Right forelimb (tissue), 1 donor: ENCODE measurements at regions not wholly inside any gene's neighbourhood (a gene's known extent, or its start where the extent isn't known, plus 50 kb on each side); places are given as distances from the start of the nearest gene placed in this dataset.

Source experiments
- DNase-seq: peaks from one replicate; pipeline ENCODE4 v3.0.0-alpha.2; 2018

GRCh38 chr13:69418319-69418718 is 689.3 kb upstream of the ATXN8OS start:
- no peak for DNase-seq

GRCh38 chr13:69410761-69411160 is 696.9 kb upstream of the ATXN8OS start:
- DNase-seq, result no peak

- DNase-seq, result no peak
These were observed 715.9 kb upstream of the ATXN8OS start for GRCh38 chr13:69391756-69392155.

- no peak for DNase-seq
These were observed 717.7 kb upstream of the ATXN8OS start for GRCh38 chr13:69389899-69390298.

DNA sequence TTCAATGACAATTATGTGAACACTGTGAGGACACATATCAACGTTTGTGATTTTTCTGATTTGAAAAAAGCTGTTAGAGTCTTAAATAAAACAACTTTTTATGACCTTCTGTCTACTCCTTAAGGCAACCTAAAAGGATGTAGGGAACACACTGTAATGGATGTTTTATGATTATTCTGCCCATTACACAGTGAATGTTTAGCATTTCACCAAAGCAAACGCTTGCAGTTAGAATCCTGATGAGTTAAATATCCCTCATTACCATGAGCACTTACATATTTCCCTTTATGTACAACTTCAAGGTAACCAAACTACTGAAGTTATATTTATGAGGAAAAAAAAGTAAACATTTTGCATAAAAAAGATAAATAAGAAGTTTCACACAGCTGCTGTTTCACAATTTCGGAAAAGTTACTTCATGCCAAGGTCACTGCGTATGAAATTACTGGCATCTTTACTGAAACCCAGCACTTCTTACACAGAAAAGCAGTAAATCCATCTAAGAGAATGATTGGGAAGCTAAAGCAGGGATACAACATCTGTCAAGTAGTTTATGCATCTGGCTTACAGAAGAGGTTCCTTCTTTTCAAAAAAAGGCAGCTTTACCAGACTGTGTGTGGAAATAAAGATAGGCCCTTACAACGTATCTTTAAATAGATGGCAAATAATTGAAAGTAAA is 733.7 kb upstream of the ATXN8OS start:
- DNase-seq, result no peak

DNA sequence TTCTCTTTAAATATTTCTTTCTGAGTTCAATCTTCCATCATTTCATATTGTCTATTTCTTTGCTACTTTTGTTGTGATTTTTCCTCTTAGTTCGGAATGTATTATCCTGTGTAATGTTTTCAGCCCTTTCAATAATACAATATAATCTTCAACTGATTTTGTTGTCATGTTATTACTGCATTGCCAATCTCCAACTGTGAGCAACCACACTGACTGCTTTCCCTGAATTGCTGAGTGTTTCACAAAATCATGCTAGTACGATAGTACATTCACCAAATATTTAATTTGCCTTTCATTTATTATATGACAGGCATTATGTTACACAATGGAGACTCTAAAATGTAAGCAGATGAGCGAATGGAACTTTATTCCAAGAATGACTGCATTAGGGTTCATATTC is 744.3 kb upstream of the ATXN8OS start:
- DNase-seq, result no peak

GRCh38 chr13:69331245-69331644 is 776.4 kb upstream of the ATXN8OS start:
- no peak for DNase-seq

- DNase-seq, result no peak
These were observed 783.3 kb upstream of the ATXN8OS start for GRCh38 chr13:69324090-69324886.

GRCh38 chr13:69319656-69320055 is 788.0 kb upstream of the ATXN8OS start:
- DNase-seq, result no peak

- DNase-seq, result no peak
These were observed 792.6 kb upstream of the ATXN8OS start for GRCh38 chr13:69315039-69315438.

GRCh38 chr13:69306766-69307165 is 800.9 kb upstream of the ATXN8OS start:
- DNase-seq, result no peak

- no peak for DNase-seq
These were observed 807.5 kb upstream of the ATXN8OS start for GRCh38 chr13:69300131-69300530.

GRCh38 chr13:69296130-69296529 is 811.5 kb upstream of the ATXN8OS start:
- DNase-seq, result no peak

- no peak for DNase-seq
These were observed 814.7 kb upstream of the ATXN8OS start for GRCh38 chr13:69292789-69293425.

DNA sequence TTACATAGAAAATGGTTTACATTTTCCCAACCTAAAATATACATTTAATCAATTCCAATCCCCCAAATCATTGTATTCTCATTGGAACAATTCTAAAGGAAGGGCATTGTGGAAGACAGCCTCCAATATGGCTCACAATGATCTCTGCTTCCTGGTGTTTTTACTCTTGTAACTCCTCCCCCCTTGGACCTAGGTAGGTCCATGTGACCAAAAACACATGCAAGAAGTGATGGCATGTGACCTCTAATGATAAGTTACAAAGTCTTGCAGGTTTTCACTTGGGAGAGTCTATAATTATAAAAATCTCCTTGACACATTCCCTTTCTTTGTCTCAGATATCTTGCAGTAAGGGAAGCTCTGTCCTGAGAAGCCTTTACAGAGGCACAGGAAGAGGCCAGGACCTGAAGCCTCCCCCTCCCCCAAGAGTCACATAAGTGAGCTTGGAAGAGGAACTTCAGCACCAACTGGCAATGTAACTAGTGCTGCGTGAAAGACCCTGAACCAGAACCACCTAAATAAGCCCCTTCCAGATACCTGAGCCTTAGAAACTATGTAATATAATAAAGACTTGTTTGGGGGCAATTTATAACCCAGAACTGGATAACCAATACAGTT is 816.2 kb upstream of the ATXN8OS start:
- DNase-seq, result no peak

DNA sequence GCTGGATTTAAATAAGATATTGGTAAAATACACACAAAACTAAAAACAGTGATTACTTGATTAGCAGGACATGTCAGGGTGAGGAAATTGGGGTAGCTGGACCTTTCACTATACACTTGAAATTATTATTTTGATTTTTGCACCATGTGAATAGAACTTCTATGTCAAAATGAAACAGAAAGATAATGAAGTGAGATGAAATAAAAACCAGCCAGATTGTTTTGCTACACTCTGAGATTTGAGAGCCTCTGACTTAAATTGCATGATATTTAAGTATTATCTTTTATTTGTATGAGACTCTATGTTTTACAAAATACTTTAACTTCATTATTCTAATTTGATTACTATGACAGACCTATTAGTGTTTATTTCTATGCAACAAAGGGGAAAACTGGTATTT is 819.6 kb upstream of the ATXN8OS start:
- DNase-seq, result no peak

DNA sequence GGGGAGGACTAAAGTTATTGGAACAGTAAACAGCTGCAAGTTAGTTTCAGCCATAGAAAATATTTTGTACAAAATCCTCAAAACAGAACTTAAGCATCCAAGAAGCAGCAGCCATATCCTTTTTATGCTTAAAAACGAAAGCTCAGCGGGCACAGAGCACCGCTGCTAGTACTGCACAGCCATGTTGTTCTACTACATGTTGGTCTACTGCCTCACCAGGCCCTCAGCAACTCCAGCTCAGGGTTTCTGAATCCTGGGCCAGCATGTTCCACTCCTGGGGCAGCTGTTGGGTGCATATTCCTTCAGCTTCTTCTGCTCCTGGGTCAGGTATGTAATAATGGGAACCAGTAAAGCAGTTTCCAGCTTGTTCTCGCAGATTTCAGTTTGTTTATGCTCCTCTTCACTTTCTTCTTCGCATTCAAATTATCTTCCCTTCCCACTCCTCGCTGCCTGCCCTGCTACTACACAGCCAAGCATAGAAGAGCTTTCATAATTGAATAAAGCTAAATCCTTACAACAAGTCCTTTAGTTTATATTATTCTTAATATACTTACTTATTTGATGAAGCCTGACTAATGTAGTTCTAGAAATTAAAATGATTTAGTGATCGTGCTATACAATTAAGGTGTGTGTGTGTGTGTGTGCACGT is 820.5 kb upstream of the ATXN8OS start:
- DNase-seq, result no peak

DNA sequence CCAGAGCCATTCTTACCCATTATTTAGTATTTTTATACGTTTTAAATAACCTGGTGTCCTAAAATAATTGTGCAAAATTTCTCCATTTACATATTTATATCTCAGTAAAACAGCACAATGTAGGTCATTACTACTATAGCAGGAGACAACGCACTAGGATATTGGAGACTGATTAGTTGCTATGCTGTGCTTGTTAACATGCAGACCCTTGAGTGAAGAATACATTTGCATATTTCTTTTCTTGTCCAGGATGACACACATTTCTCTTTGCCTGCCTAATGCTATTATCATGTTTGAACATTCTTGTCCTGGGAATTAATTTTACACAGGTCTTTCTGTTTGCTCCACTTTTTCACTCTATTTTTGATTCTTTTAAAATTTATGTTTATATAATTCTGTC is 823.8 kb upstream of the ATXN8OS start:
- DNase-seq, result no peak

GRCh38 chr13:69283301-69283700 is 824.3 kb upstream of the ATXN8OS start:
- no peak for DNase-seq

- no peak for DNase-seq
These were observed 827.2 kb upstream of the ATXN8OS start for GRCh38 chr13:69280399-69280798.

- no peak for DNase-seq
These were observed 828.4 kb upstream of the ATXN8OS start for GRCh38 chr13:69279213-69279612.

DNA sequence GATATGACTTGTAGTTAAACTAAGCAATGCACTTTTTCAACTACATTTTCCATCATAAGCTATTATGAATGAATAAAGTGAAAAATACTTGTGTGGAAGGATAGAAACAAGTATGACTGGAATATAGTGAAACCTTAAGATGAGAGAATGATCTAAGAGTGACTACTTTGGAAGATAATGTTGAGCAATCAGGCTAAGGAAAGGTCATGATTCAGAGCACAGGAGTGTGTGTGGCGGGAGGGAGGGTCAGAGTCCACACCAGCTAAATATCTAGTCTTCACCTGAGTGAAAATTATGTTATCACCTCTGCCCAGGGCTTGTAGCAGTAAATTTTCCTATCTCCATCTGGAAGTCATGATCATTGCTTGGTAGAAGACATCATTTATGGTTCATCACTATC is 833.4 kb upstream of the ATXN8OS start:
- DNase-seq, result no peak
